ENCODE measurements at regions not wholly inside any gene's neighbourhood (a gene's known extent, or its start where the extent isn't known, plus 50 kb on each side); places are given as distances from the start of the nearest gene placed in this dataset.
"Not testable (repeated sequence)": the region's sequence is repeated elsewhere in the genome, so short reads cannot be mapped to it uniquely, and the experiment has no call there.

- DNase-seq, result no peak
These were observed 106.6 kb upstream of the ALDH1A3 start for GRCh38 chr15:100772892-100773520.

GRCh38 chr15:100774044-100774443 lies 105.6 kb upstream of the ALDH1A3 start:
- H3K4me3 ChIP-seq (ENCODE audit: low read length); H3K4me1 Mint-ChIP-seq; H3K4me3 Mint-ChIP-seq; DNase-seq; intact Hi-C loops (cut with micrococcal nuclease); H3K4me1 ChIP-seq (ENCODE audit: control insufficient read depth in 2 of 2, insufficient read depth in 2 of 2, low read length in 2 of 2); H3K27me3 Mint-ChIP-seq; CTCF ChIA-PET; H3K27me3 ChIP-seq (ENCODE audit: control insufficient read depth in 2 of 2, insufficient read depth in 2 of 2, low read length in 2 of 2); H3K36me3 ChIP-seq (ENCODE audit: control insufficient read depth in 2 of 3, insufficient read depth in 3 of 3, low read length in 3 of 3); POLR2A ChIA-PET; H3K27ac ChIP-seq (ENCODE audit: low read depth, low read length); ATAC-seq; H3K36me3 Mint-ChIP-seq; H3K27ac Mint-ChIP-seq; H3K9me3 ChIP-seq (ENCODE audit: control insufficient read depth in 2 of 3, low read length in 3 of 3): not testable (repeated sequence)
- H3K9me3 Mint-ChIP-seq, result peaks cover 0 to 11% (median 5%) of the 10 kb centered on the region in 11 donors

More at GRCh38 chr15:100772892-100773520, 106.6 kb upstream of the ALDH1A3 start:
- no peak for ATAC-seq
- H3K4me1 Mint-ChIP-seq, result no peaks in the 10 kb centered on the region
- peaks cover 0 to 8% (median 0%) of the 10 kb centered on the region in 5 donors for H3K36me3 Mint-ChIP-seq
- ChIA-PET CTCF (no interaction called here), POLR2A (no interaction called here)
- H3K27ac ChIP-seq (ENCODE audit: low read depth, low read length), result no peak overlapping the region
- H3K9me3 Mint-ChIP-seq, result peaks cover 0 to 11% (median 5%) of the 10 kb centered on the region in 11 donors
- no peaks in the 10 kb centered on the region for H3K36me3 ChIP-seq (ENCODE audit: control insufficient read depth in 2 of 3, insufficient read depth in 3 of 3, low read length in 3 of 3)
- no peak overlapping the region for H3K4me3 ChIP-seq (ENCODE audit: low read length)
- no peak overlapping the region for H3K4me3 Mint-ChIP-seq
- no peaks in the 10 kb centered on the region for H3K27me3 ChIP-seq (ENCODE audit: control insufficient read depth in 2 of 2, insufficient read depth in 2 of 2, low read length in 2 of 2)
- no peaks in the 10 kb centered on the region for H3K9me3 ChIP-seq (ENCODE audit: control insufficient read depth in 2 of 3, low read length in 3 of 3)
- no peak overlapping the region for H3K27ac Mint-ChIP-seq
- intact Hi-C loops (cut with micrococcal nuclease), result no loop called here
- peaks cover 0 to 3% (median 2%) of the 10 kb centered on the region in 5 donors for H3K27me3 Mint-ChIP-seq
- no peaks in the 10 kb centered on the region for H3K4me1 ChIP-seq (ENCODE audit: control insufficient read depth in 2 of 2, insufficient read depth in 2 of 2, low read length in 2 of 2)

- Histone ChIP-seq H3K9me3 (ENCODE audit: control insufficient read depth in 2 of 3, low read length in 3 of 3) (no peaks in the 10 kb centered on the region), H3K27ac (ENCODE audit: low read depth, low read length) (no peak overlapping the region), H3K4me1 (ENCODE audit: control insufficient read depth in 2 of 2, insufficient read depth in 2 of 2, low read length in 2 of 2) (no peaks in the 10 kb centered on the region), H3K36me3 (ENCODE audit: control insufficient read depth in 2 of 3, insufficient read depth in 3 of 3, low read length in 3 of 3) (no peaks in the 10 kb centered on the region), H3K27me3 (ENCODE audit: control insufficient read depth in 2 of 2, insufficient read depth in 2 of 2, low read length in 2 of 2) (no peaks in the 10 kb centered on the region), H3K4me3 (ENCODE audit: low read length) (no peak overlapping the region)
- DNase-seq (peak in 1 of 9 donors; percentile 1), ATAC-seq (no peak)
- peaks cover 0 to 11% (median 5%) of the 10 kb centered on the region in 11 donors for H3K9me3 Mint-ChIP-seq
- H3K36me3 Mint-ChIP-seq, result peaks cover 0 to 8% (median 0%) of the 10 kb centered on the region in 5 donors
- ChIA-PET CTCF (no interaction called here), POLR2A (no interaction called here)
- peaks cover 0 to 13% (median 10%) of the 10 kb centered on the region in 5 donors for H3K27me3 Mint-ChIP-seq
- no peak overlapping the region for H3K4me3 Mint-ChIP-seq
- H3K27ac Mint-ChIP-seq, result no peak overlapping the region
- no peaks in the 10 kb centered on the region for H3K4me1 Mint-ChIP-seq
- intact Hi-C loops (cut with micrococcal nuclease), result no loop called here
These were observed 103.9 kb upstream of the ALDH1A3 start for GRCh38 chr15:100775581-100776185.

GRCh38 chr15:100777821-100778220 lies 101.8 kb upstream of the ALDH1A3 start:
- no peak for ATAC-seq

GRCh38 chr15:100778831-100779288 lies 100.8 kb upstream of the ALDH1A3 start:
- Histone ChIP-seq H3K36me3 (ENCODE audit: control insufficient read depth in 2 of 3, insufficient read depth in 3 of 3, low read length in 3 of 3) (no peaks in the 10 kb centered on the region), H3K4me3 (ENCODE audit: low read length) (no peak overlapping the region), H3K27me3 (ENCODE audit: control insufficient read depth in 2 of 2, insufficient read depth in 2 of 2, low read length in 2 of 2) (no peaks in the 10 kb centered on the region), H3K27ac (ENCODE audit: low read depth, low read length) (no peak overlapping the region), H3K9me3 (ENCODE audit: control insufficient read depth in 2 of 3, low read length in 3 of 3) (no peaks in the 10 kb centered on the region), H3K4me1 (ENCODE audit: control insufficient read depth in 2 of 2, insufficient read depth in 2 of 2, low read length in 2 of 2) (no peaks in the 10 kb centered on the region)
- DNase-seq (peak in 1 of 9 donors; percentile 4), ATAC-seq (no peak)
- H3K4me3 Mint-ChIP-seq, result no peak overlapping the region
- CTCF ChIA-PET, result no interaction called here
- no peak overlapping the region for H3K27ac Mint-ChIP-seq
- H3K9me3 Mint-ChIP-seq, result peaks cover 0 to 10% (median 5%) of the 10 kb centered on the region in 11 donors
- intact Hi-C loops (cut with micrococcal nuclease), result no loop called here
- POLR2A ChIA-PET, result no interaction called here
- peaks cover 0 to 8% (median 0%) of the 10 kb centered on the region in 5 donors for H3K36me3 Mint-ChIP-seq
- no peaks in the 10 kb centered on the region for H3K4me1 Mint-ChIP-seq
- peaks cover 3 to 22% (median 13%) of the 10 kb centered on the region in 5 donors for H3K27me3 Mint-ChIP-seq

More at GRCh38 chr15:100777821-100778220, 101.8 kb upstream of the ALDH1A3 start:
- ChIA-PET POLR2A (no interaction called here), CTCF (no interaction called here)
- H3K4me1 ChIP-seq (ENCODE audit: control insufficient read depth in 2 of 2, insufficient read depth in 2 of 2, low read length in 2 of 2), result no peaks in the 10 kb centered on the region
- H3K4me1 Mint-ChIP-seq, result no peaks in the 10 kb centered on the region
- intact Hi-C loops (cut with micrococcal nuclease), result no loop called here
- peaks cover 0 to 8% (median 0%) of the 10 kb centered on the region in 5 donors for H3K36me3 Mint-ChIP-seq
- no peak overlapping the region for H3K27ac ChIP-seq (ENCODE audit: low read depth, low read length)
- H3K4me3 ChIP-seq (ENCODE audit: low read length), result no peak overlapping the region
- no peaks in the 10 kb centered on the region for H3K9me3 ChIP-seq (ENCODE audit: control insufficient read depth in 2 of 3, low read length in 3 of 3)
- H3K27me3 Mint-ChIP-seq, result peaks cover 0 to 16% (median 12%) of the 10 kb centered on the region in 5 donors
- H3K9me3 Mint-ChIP-seq, result peaks cover 0 to 11% (median 5%) of the 10 kb centered on the region in 11 donors
- no peaks in the 10 kb centered on the region for H3K27me3 ChIP-seq (ENCODE audit: control insufficient read depth in 2 of 2, insufficient read depth in 2 of 2, low read length in 2 of 2)
- H3K4me3 Mint-ChIP-seq, result no peak overlapping the region
- H3K27ac Mint-ChIP-seq, result no peak overlapping the region
- H3K36me3 ChIP-seq (ENCODE audit: control insufficient read depth in 2 of 3, insufficient read depth in 3 of 3, low read length in 3 of 3), result no peaks in the 10 kb centered on the region
- DNase-seq, result no peak

- intact Hi-C loops (cut with micrococcal nuclease), result no loop called here
- H3K9me3 ChIP-seq (ENCODE audit: control insufficient read depth in 2 of 3, low read length in 3 of 3), result no peaks in the 10 kb centered on the region
- Mint-ChIP-seq H3K9me3 (peaks cover 0 to 10% (median 5%) of the 10 kb centered on the region in 11 donors), H3K4me1 (no peaks in the 10 kb centered on the region), H3K36me3 (peaks cover 0 to 8% (median 0%) of the 10 kb centered on the region in 5 donors), H3K27me3 (peaks cover 3 to 24% (median 13%) of the 10 kb centered on the region in 5 donors), H3K27ac (no peak overlapping the region), H3K4me3 (no peak overlapping the region)
- ATAC-seq (no peak), DNase-seq (peak in 1 of 9 donors; percentile 8)
- H3K36me3 ChIP-seq (ENCODE audit: control insufficient read depth in 2 of 3, insufficient read depth in 3 of 3, low read length in 3 of 3), result no peaks in the 10 kb centered on the region
- no peak overlapping the region for H3K27ac ChIP-seq (ENCODE audit: low read depth, low read length)
- CTCF ChIA-PET, result no interaction called here
- no peaks in the 10 kb centered on the region for H3K4me1 ChIP-seq (ENCODE audit: control insufficient read depth in 2 of 2, insufficient read depth in 2 of 2, low read length in 2 of 2)
- H3K27me3 ChIP-seq (ENCODE audit: control insufficient read depth in 2 of 2, insufficient read depth in 2 of 2, low read length in 2 of 2), result no peaks in the 10 kb centered on the region
- H3K4me3 ChIP-seq (ENCODE audit: low read length), result no peak overlapping the region
- POLR2A ChIA-PET, result no interaction called here
These were observed 100.1 kb upstream of the ALDH1A3 start for GRCh38 chr15:100779331-100780207.

Measured in naive thymus-derived CD4-positive, alpha-beta T cell (primary cell).